GM12891 (cell line): ENCODE measurements at regions not wholly inside any gene's neighbourhood (a gene's known extent, or its start where the extent isn't known, plus 50 kb on each side); places are given as distances from the start of the nearest gene placed in this dataset.

ENCODE experiments used
- PAX5 ChIP-seq: IDR thresholded peaks from 2 replicates; pipeline ENCODE4 v1.6.1; 2011; ENCODE audit warnings: low read length, moderate library complexity, mild to moderate bottlenecking; ENCODE audit not compliant: insufficient read depth, severe bottlenecking
- POLR2A ChIP-seq: IDR thresholded peaks from 2 replicates; pipeline ENCODE4 v1.6.1; 2011; ENCODE audit warnings: low read depth, low read length, control low read depth
- POLR2AphosphoS5 ChIP-seq: IDR thresholded peaks from 2 replicates; pipeline ENCODE4 v1.6.1; 2011; ENCODE audit warnings: low read depth, low read length, control low read depth
- SPI1 ChIP-seq: IDR thresholded peaks from 2 replicates; pipeline ENCODE4 v1.6.1; 2011; ENCODE audit warnings: low read depth, low read length, control low read depth
- TAF1 ChIP-seq: IDR thresholded peaks from 2 replicates; pipeline ENCODE4 v1.6.1; 2011; ENCODE audit warnings: low read depth, low read length, control low read depth

DNA sequence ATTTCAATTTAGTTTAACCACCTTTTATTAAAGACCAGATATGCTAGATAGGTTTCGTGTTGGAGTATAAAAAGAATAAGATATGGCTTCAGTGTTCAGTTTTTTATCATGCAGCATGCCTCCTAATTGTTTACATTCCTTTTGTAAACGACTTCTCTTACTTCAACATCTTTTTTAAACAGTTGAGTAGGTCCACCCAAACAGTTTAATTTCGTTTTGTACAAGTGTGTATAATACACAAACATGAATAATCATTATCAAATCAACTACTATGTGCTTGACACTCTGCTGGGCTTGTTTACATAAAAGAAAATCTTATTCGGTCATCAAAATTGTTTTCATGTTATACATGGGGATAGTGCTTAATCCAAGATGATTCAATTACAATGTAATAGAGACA is 906.3 kb upstream of the ADGRL4 start:
- TF ChIP-seq SPI1 (no peak), POLR2A (no peak), PAX5 (no peak), POLR2AphosphoS5 (no peak), TAF1 (no peak)
